Activated naive CD4-positive, alpha-beta T cell treated with anti-CD3 and anti-CD28 coated beads for 36 hours (primary cell): ENCODE measurements at regions not wholly inside any gene's neighbourhood (a gene's known extent, or its start where the extent isn't known, plus 50 kb on each side); places are given as distances from the start of the nearest gene placed in this dataset.

Source experiments
- CTCF ChIA-PET: fragments of 350-600 bp; sonication (Branson Sonifier 250); formaldehyde crosslinking; loops from one replicate; lab custom pipeline; 2021; ENCODE audit warnings: antibody characterized with exemption; lab: Charles Lee
- DNase-seq: peaks from one replicate; pipeline ENCODE4 v3.0.0-alpha.2; 2020
- H3K27ac Mint-ChIP-seq: one replicate; pipeline ENCODE4 v1.8.0; 2021; ENCODE audit warnings: mild to moderate bottlenecking, mixed read lengths
- H3K27me3 Mint-ChIP-seq: one replicate; pipeline ENCODE4 v1.8.0; 2021; ENCODE audit warnings: low read depth, mixed read lengths
- H3K36me3 Mint-ChIP-seq: one replicate; pipeline ENCODE4 v1.8.0; 2021; ENCODE audit warnings: low read depth, mixed read lengths
- H3K4me1 Mint-ChIP-seq: one replicate; pipeline ENCODE4 v1.8.0; 2021; ENCODE audit warnings: low read depth, mixed read lengths
- H3K4me3 Mint-ChIP-seq: one replicate; pipeline ENCODE4 v1.8.0; 2021; ENCODE audit warnings: mild to moderate bottlenecking, moderate library complexity, mixed read lengths
- H3K9me3 Mint-ChIP-seq: one replicate; pipeline ENCODE4 v1.8.0; 2021; ENCODE audit warnings: mixed read lengths
- intact Hi-C: fragments of 100-400 bp; cut with micrococcal nuclease; formaldehyde crosslinking; loops from one replicate; pipeline ENCODE4 v1.15.1; 2023

- Mint-ChIP-seq H3K9me3 (no peaks in the 10 kb centered on the region), H3K4me3 (no peak overlapping the region), H3K36me3 (no peaks in the 10 kb centered on the region), H3K27me3 (peaks cover 3% of the 10 kb centered on the region), H3K27ac (no peak overlapping the region), H3K4me1 (no peaks in the 10 kb centered on the region)
- CTCF ChIA-PET = no interaction called here
- intact Hi-C loops = loop anchor here (1.0 kb wide), 2 partner anchors 54 to 310 kb away; no protein-coding TSS in a partner anchor
- peak; percentile 26 for DNase-seq
Measured at GRCh38 chr2:126467367-126468054, 188.4 kb upstream of the GYPC start.

DNA sequence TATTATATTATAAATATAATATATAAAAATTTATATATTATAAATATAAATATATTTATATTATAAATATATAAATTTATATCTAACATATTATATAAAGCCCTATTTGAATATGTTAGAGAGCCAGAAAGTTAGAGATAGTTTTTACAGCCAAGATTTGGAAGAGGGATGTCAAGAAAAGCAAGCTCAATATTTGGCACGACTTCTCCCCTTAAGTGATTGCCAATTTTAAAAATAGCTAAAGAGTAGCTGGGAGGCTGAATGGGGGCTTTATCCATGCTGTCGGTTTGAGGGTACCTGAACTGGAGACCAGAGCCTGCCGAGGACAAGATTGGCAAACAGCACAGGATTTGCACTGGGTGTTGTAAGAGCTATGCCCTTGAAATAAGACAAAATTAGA, 180.9 kb upstream of the GYPC start:
- no peaks in the 10 kb centered on the region for H3K36me3 Mint-ChIP-seq
- H3K27ac Mint-ChIP-seq = no peak overlapping the region
- intact Hi-C loops = no loop called here
- DNase-seq = no peak
- peaks cover 16% of the 10 kb centered on the region for H3K27me3 Mint-ChIP-seq
- H3K4me1 Mint-ChIP-seq = no peaks in the 10 kb centered on the region
- no peaks in the 10 kb centered on the region for H3K9me3 Mint-ChIP-seq
- no peak overlapping the region for H3K4me3 Mint-ChIP-seq
- CTCF ChIA-PET = no interaction called here

- H3K9me3 Mint-ChIP-seq = no peaks in the 10 kb centered on the region
- no peak for DNase-seq
- intact Hi-C loops = no loop called here
- H3K27ac Mint-ChIP-seq = no peak overlapping the region
- H3K4me3 Mint-ChIP-seq = no peak overlapping the region
- H3K36me3 Mint-ChIP-seq = no peaks in the 10 kb centered on the region
- H3K27me3 Mint-ChIP-seq = peaks cover 12% of the 10 kb centered on the region
- CTCF ChIA-PET = no interaction called here
- H3K4me1 Mint-ChIP-seq = no peaks in the 10 kb centered on the region
Measured at GRCh38 chr2:126476691-126477090, 179.3 kb upstream of the GYPC start.

DNA sequence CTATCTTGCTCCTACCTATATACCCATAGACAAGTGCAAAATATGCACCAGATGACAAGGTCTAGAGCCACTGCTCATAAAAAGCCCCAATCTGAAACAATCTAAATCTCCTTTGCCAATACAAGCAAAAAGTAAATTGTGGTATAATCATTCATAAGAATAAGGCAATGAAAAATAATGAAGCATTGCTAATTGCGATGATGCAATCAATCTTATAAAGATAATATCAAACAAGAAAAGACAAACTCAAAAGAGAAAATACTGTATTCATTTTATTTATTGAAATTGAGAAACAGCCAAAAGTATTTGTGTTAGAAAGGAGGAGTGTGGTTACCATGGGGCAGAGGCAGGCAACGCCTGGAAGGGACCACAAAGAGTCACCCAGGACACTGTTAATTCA, 175.9 kb upstream of the GYPC start:
- no peaks in the 10 kb centered on the region for H3K9me3 Mint-ChIP-seq
- peaks cover 3% of the 10 kb centered on the region for H3K27me3 Mint-ChIP-seq
- H3K4me3 Mint-ChIP-seq = no peak overlapping the region
- H3K27ac Mint-ChIP-seq = no peak overlapping the region
- intact Hi-C loops = loop anchor here (5.0 kb wide), 1 partner anchor 233 kb away; no protein-coding TSS in a partner anchor
- no peak for DNase-seq
- no peaks in the 10 kb centered on the region for H3K4me1 Mint-ChIP-seq
- no peaks in the 10 kb centered on the region for H3K36me3 Mint-ChIP-seq
- CTCF ChIA-PET = no interaction called here

GRCh38 chr2:126482582-126483464, 173.1 kb upstream of the GYPC start:
- H3K9me3 Mint-ChIP-seq = no peaks in the 10 kb centered on the region
- H3K27me3 Mint-ChIP-seq = peaks cover 5% of the 10 kb centered on the region
- peak; percentile 28 for DNase-seq
- intact Hi-C loops = loop anchor here (5.0 kb wide), 1 partner anchor 236 kb away; no protein-coding TSS in a partner anchor
- CTCF ChIA-PET = interaction anchor here (0.6 kb wide), 1 partner anchor 267 kb away, joined by 4 read pairs; no protein-coding TSS in a partner anchor
- no peaks in the 10 kb centered on the region for H3K36me3 Mint-ChIP-seq
- no peak overlapping the region for H3K27ac Mint-ChIP-seq
- H3K4me1 Mint-ChIP-seq = no peaks in the 10 kb centered on the region
- H3K4me3 Mint-ChIP-seq = no peak overlapping the region

DNA sequence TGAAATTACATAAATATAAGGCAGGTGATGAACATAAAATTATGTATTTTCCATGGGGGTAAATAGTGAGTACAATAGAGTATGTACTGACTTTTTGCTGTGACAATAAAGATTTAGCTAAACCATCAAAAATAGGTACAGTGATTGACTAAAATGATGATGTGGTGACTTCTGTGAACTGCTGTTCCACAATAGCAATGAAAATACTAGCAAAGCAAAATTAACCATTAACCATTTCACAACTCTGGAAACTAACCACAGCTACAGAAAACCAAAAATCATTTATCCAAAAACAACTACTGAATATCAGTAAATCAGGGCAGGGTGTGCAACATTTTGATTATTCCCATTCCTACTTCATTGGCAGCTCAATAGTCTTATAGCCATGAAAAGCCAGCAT, 161.4 kb upstream of the GYPC start:
- Mint-ChIP-seq H3K36me3 (no peaks in the 10 kb centered on the region), H3K4me3 (no peak overlapping the region), H3K9me3 (peaks cover 14% of the 10 kb centered on the region), H3K27me3 (peaks cover 23% of the 10 kb centered on the region), H3K4me1 (no peaks in the 10 kb centered on the region), H3K27ac (no peak overlapping the region)
- no peak for DNase-seq
- intact Hi-C loops = no loop called here
- CTCF ChIA-PET = interaction anchor here (0.8 kb wide), 1 partner anchor 120 kb away, joined by 3 read pairs; no protein-coding TSS in a partner anchor

DNA sequence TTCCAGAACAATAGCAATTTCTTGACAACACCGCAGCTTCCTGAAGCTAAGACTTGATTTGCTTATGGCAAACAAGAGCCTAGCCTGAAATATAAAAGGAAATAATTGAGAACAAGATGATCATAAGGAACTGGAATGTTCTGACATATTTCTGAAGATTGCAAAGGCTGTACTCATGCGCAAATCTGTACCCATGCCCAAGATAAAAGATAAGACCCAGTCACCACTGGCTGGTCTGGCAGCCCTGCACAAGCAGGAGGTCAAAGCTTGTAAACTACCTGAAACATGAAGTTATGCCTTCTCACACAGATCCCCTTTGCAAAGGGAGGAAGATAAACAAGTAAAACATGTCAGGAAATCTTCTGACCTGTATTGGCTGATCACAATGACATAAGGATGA, 160.8 kb upstream of the GYPC start:
- intact Hi-C loops = no loop called here
- DNase-seq = no peak
- CTCF ChIA-PET = interaction anchor here (0.8 kb wide), 1 partner anchor 121 kb away, joined by 3 read pairs; no protein-coding TSS in a partner anchor
- Mint-ChIP-seq H3K4me1 (no peaks in the 10 kb centered on the region), H3K27me3 (peaks cover 23% of the 10 kb centered on the region), H3K27ac (no peak overlapping the region), H3K9me3 (peaks cover 14% of the 10 kb centered on the region), H3K36me3 (no peaks in the 10 kb centered on the region), H3K4me3 (no peak overlapping the region)

- intact Hi-C loops = no loop called here
- CTCF ChIA-PET = interaction anchor here (0.7 kb wide), 1 partner anchor 1040 kb away, joined by 3 read pairs; no protein-coding TSS in a partner anchor
- Mint-ChIP-seq H3K36me3 (no peaks in the 10 kb centered on the region), H3K27me3 (peaks cover 23% of the 10 kb centered on the region), H3K4me3 (no peak overlapping the region), H3K9me3 (peaks cover 14% of the 10 kb centered on the region), H3K27ac (no peak overlapping the region), H3K4me1 (no peaks in the 10 kb centered on the region)
- no peak for DNase-seq
Measured at GRCh38 chr2:126496493-126496892, 159.5 kb upstream of the GYPC start.

GRCh38 chr2:126503476-126503875, 152.5 kb upstream of the GYPC start:
- H3K27me3 Mint-ChIP-seq = peaks cover 3% of the 10 kb centered on the region
- no peaks in the 10 kb centered on the region for H3K4me1 Mint-ChIP-seq
- intact Hi-C loops = no loop called here
- no peaks in the 10 kb centered on the region for H3K36me3 Mint-ChIP-seq
- no peak for DNase-seq
- no peak overlapping the region for H3K27ac Mint-ChIP-seq
- H3K9me3 Mint-ChIP-seq = no peaks in the 10 kb centered on the region
- CTCF ChIA-PET = interaction anchor here (0.6 kb wide), 1 partner anchor 105 kb away, joined by 5 read pairs; no protein-coding TSS in a partner anchor
- no peak overlapping the region for H3K4me3 Mint-ChIP-seq

DNA sequence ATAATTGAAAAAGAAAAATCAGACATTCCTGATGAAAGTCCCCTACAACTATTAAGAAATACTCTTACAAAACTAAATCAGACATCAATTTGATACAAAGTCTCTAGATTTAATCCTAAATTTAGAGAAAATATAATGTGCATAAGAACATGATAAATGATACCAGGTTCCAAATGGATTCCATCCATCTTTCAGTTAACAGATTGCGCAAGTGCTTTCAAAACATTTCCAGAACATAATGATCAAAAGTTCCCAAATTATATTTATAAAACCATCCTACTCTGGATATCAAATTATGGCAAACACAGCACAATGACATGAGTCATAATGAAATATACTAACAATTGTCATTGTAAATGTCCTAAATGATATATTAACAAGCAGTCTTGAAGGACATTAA, 151.0 kb upstream of the GYPC start:
- Mint-ChIP-seq H3K9me3 (no peaks in the 10 kb centered on the region), H3K27ac (no peak overlapping the region), H3K27me3 (peaks cover 3% of the 10 kb centered on the region), H3K4me3 (no peak overlapping the region), H3K36me3 (no peaks in the 10 kb centered on the region), H3K4me1 (no peaks in the 10 kb centered on the region)
- intact Hi-C loops = no loop called here
- no peak for DNase-seq
- CTCF ChIA-PET = no interaction called here

DNA sequence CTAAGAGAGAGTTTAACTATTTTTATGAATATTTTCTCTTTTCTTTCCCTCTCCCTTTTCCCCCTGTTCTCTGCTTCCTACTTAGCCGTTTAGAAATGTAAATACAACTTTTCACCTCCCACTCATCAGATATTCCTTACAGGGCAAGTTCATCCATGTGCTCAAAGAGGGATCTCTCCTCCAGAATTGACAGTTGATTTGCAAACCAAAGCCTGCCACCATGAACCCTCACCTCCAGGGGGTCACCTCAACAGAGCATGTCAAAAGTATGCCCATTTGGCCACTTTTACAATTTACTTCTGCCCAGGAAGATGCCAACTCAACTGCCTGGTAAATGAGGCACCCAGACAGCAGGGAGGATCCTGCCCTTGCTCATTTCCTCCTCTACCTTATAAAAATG, 149.2 kb upstream of the GYPC start:
- H3K36me3 Mint-ChIP-seq = no peaks in the 10 kb centered on the region
- intact Hi-C loops = no loop called here
- no peak for DNase-seq
- no peaks in the 10 kb centered on the region for H3K9me3 Mint-ChIP-seq
- CTCF ChIA-PET = no interaction called here
- no peak overlapping the region for H3K27ac Mint-ChIP-seq
- H3K27me3 Mint-ChIP-seq = peaks cover 3% of the 10 kb centered on the region
- H3K4me3 Mint-ChIP-seq = no peak overlapping the region
- H3K4me1 Mint-ChIP-seq = no peaks in the 10 kb centered on the region

DNA sequence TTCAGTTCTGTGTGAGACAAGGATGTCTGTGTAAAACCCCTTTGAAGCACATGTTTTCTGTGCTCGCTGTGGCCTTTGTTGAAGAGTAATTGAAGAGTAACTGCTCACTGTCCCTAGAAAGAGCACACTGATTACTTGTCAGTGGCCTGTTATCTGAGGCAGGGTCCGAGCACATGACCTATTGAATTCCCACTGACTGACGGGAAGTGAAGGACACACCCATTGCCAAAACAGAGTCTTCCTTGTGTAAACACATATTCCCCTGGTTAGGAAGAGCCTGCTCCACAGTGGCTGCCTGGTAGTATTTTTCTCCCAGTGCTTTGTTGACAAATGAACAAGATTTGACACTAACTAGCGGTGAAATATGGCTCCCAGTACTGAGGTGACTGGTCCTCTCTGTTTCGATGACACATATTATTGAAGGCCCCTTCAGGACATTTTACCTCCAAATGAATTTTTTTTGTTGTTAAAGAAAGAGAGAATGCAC, 148.5 kb upstream of the GYPC start:
- Mint-ChIP-seq H3K9me3 (no peaks in the 10 kb centered on the region), H3K27me3 (peaks cover 3% of the 10 kb centered on the region), H3K27ac (no peak overlapping the region), H3K4me3 (no peak overlapping the region), H3K36me3 (no peaks in the 10 kb centered on the region), H3K4me1 (no peaks in the 10 kb centered on the region)
- CTCF ChIA-PET = no interaction called here
- DNase-seq = no peak
- intact Hi-C loops = no loop called here
